ENCODE measurements at regions not wholly inside any gene's neighbourhood (a gene's known extent, or its start where the extent isn't known, plus 50 kb on each side); places are given as distances from the start of the nearest gene placed in this dataset.

DNA sequence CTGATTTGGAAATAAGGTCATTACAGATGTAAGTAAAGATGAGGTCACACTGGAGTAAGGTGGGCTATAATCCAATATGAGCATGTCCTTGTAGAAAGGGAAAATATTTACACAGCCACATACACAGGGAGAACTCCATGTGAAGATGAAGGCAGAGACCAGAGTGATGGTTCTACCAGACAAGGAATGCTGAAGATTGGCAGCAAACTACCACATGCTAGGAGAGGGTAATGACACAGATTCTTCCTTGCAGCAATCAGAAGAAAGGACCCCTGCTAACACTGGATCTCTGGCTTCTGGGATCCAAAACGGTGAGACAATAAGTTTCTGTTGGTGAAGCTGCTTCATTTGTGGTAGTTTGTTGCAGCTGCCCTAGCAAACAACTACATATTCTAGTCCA is 56.0 kb upstream of the SPTSSB start:
- TF ChIP-seq, protein P1, sequence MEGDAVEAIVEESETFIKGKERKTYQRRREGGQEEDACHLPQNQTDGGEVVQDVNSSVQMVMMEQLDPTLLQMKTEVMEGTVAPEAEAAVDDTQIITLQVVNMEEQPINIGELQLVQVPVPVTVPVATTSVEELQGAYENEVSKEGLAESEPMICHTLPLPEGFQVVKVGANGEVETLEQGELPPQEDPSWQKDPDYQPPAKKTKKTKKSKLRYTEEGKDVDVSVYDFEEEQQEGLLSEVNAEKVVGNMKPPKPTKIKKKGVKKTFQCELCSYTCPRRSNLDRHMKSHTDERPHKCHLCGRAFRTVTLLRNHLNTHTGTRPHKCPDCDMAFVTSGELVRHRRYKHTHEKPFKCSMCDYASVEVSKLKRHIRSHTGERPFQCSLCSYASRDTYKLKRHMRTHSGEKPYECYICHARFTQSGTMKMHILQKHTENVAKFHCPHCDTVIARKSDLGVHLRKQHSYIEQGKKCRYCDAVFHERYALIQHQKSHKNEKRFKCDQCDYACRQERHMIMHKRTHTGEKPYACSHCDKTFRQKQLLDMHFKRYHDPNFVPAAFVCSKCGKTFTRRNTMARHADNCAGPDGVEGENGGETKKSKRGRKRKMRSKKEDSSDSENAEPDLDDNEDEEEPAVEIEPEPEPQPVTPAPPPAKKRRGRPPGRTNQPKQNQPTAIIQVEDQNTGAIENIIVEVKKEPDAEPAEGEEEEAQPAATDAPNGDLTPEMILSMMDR (IDR thresholded peaks at IDR 0.05): no peak
- no peak for TF ChIP-seq POLR2A (IDR thresholded peaks at IDR 0.05)

Measured in lower leg skin (tissue), 3 donors.